NCI-H1694 (cell line): ENCODE measurements at regions not wholly inside any gene's neighbourhood (a gene's known extent, or its start where the extent isn't known, plus 50 kb on each side); places are given as distances from the start of the nearest gene placed in this dataset.
"Not testable (repeated sequence)": the region's sequence is repeated elsewhere in the genome, so short reads cannot be mapped to it uniquely, and the experiment has no call there.

Experiments used
- DNase-seq: peaks from one replicate; lab custom pipeline; 2025; lab: John Stamatoyannopoulos, UW

DNA sequence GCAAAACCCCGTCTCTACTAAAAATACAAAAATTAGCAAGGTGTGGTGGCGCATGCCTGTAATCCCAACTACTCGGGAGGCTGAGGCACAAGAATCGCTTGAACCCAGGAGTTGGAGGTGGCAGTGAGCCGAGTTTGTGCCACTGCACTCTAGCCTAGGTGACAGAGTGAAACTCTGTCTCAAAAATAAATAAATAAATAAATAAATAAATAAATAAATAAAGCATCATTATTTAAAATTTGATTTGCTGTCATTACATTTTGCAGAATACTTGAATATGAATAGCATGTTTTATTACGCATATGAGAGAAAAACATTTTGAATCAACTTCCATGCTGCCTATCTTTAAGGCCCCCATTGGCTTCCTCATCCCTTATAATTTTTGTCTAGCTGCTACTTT is 53.4 kb upstream of the MED14 start:
- not testable (repeated sequence) for DNase-seq

DNA sequence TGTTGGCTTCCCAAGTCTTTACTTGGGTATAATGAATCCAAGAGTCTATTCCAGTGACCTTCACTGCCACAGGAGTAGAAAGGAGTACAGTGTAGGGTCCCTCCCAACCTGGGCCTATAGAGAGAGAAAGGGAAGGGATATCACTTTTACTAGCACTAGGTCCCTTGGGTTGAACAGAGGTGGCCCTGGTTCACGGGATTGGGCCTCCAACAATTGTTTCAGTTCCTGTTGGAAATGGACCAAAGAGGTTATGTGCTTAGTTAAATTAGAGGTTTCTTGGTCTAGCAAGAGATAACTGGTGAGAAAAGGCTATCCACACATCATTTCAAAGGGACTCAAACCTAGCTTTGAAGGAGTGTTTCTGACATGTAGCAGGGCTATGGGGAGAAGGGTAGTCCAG is 57.1 kb upstream of the MED14 start:
- no peak for DNase-seq

GRCh38 chrX:40794829-40795130 is 59.4 kb upstream of the MED14 start:
- DNase-seq: peak; percentile 51

- not testable (repeated sequence) for DNase-seq
These were observed 64.4 kb upstream of the MED14 start for GRCh38 chrX:40799745-40800144.

- no peak for DNase-seq
These were observed 70.1 kb upstream of the MED14 start for GRCh38 chrX:40805404-40805803.

GRCh38 chrX:40806513-40807220 is 71.3 kb upstream of the MED14 start:
- no peak for DNase-seq

- no peak for DNase-seq
These were observed 72.0 kb upstream of the MED14 start for GRCh38 chrX:40807384-40807783.

- DNase-seq: no peak
These were observed 72.9 kb upstream of the MED14 start for GRCh38 chrX:40808203-40808602.

GRCh38 chrX:40809210-40809609 is 73.9 kb upstream of the MED14 start:
- DNase-seq: peak; percentile 8

DNA sequence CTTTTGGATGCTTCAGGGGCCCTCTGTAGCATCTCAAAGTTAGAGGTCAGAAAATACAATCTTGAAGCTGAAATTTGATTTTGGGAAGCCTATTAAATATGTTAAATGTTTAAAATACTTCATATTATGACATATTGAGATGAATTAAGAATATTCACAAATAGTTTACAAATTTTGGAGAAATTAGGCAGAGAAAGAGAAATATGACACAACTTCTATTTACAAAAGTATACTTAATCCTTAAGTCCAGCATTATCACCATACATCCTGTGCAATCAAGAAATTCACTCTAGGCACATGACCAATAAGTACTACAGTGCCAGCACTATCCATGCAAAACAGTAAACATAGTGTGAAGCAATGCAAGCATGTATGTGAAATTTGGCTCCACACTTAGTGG is 79.7 kb upstream of the MED14 start:
- not testable (repeated sequence) for DNase-seq

DNA sequence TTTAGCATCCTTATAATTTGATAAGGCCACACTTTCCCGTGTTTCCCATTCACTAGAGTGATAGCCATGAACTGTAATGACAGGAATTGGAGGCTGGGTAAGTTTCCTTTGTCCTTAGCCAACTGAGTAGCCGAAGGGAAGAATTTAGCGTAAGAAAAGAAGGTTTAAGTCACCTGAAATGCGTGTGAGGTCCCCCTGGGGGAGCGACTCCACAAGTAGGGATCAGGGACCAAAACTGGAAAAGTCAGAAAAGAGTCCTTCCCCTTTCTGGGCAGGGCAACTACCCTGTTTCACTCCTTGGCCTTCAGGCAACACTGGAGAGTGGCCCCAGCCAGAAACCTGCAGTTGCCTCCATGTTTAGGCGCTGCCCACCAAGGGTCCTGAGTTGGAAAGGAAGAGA is 81.6 kb upstream of the MED14 start:
- no peak for DNase-seq

DNA sequence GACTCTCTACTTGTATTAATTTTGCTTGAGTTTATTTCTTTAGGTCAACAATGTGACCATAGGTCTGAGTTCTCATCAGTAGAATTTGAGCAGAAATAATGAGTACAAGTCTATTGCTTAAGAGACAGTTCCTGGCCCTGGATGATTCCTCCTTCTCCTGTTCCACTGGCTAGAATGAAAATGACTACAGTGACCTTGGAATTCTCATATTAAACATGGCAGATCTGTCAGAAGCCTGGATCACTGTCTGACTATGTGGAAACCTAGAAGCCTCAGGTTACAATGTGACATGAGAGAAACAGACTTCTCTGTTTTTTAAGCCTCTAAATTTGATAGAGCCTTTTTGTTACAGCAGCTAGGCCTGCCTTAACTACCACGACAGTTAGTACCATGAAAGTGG is 82.9 kb upstream of the MED14 start:
- DNase-seq: no peak

DNA sequence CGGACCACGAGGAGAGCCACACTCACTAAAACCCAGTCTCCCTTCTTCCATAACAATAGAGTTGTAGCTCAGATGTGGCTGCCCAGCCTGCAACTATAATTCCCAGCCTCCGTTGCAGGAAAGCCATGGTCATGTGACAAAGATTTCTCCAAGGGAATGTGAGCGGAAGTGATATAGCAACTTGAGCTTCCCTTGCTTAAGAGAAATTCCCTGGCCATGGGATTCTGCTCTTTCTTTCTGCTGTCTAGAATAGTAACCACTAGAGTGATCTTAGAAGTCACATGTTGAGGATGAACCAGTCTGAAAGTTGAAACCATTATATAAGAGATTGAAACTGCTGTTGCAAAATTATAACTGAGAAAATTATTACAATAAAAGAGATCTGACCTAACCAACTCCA is 86.4 kb upstream of the MED14 start:
- DNase-seq: no peak

- no peak for DNase-seq
These were observed 92.0 kb upstream of the MED14 start for GRCh38 chrX:40827331-40827730.

DNA sequence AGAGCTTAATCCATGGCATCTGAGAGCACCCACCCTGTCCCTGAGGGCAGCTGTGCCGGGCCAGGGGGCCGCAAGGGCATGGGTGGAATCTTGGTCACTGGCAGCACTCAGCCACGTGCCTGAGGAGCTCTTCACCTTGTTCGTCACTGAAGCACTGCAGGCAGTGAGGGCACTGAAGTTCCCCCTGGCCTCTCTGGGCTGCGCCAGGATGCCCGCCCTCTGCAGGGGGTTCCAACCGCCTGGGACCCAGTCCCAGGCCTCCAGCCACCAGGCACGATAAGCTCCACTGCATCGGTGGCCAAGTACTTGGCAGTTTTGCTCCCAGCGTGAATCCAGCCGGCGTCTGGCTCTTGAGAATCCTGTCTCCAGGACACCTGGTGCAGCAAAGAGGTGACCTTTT is 96.4 kb upstream of the MED14 start:
- no peak for DNase-seq

DNA sequence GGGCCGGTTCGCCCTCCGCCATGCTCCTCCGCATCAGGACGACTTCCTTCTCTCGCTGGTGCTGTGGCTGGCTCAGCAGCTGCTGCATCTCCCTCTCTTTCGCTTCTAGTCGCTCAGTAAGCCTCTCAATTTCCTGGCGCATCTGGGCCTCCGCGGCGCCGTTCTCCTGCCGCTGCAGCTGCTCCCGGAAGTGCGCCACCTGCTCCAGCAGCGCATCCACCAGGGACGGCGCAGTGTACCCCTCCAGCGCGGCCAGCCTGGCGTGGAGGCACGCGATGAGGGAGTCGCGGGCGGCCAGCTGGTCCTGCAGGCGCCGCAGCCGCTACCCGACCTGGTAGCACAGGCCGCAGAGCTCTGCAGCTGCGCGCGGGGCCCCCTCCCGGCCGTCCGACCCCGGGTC is 97.4 kb upstream of the MED14 start:
- no peak for DNase-seq

DNA sequence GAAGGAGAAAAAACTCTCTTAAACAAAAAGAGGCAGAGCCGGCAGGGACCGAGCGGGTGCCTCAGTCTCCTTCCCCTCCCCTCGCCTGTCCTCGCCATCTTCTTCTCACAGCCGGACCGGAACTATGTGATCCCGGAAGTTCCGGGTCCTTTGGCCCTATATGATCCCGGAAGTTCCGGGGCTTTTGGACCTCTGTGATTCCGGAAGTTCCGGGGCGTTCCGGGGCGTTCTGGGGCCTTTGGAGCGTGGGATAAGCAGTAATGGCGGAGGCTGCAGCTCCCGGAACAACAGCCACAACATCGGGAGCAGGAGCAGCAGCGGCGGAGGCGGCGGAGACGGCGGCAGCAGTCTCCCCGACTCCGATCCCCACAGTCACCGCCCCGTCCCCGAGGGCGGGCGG is 98.9 kb upstream of the MED14 start:
- DNase-seq: no peak

DNA sequence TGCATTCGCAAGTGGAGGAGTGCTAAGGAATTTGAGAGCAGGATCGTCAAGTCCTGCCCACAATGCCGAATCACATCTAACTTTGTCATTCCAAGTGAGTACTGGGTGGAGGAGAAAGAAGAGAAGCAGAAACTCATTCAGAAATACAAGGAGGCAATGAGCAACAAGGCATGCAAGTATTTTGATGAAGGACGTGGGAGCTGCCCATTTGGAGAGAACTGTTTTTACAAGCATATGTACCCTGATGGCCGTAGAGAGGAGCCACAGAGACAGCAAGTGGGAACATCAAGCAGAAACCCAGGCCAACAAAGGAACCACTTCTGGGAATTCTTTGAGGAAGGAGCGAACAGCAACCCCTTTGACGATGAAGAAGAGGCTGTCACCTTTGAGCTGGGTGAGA is 100.2 kb upstream of the MED14 start:
- DNase-seq: no peak

GRCh38 chrX:40843643-40844042 is 108.3 kb upstream of the MED14 start:
- no peak for DNase-seq

DNA sequence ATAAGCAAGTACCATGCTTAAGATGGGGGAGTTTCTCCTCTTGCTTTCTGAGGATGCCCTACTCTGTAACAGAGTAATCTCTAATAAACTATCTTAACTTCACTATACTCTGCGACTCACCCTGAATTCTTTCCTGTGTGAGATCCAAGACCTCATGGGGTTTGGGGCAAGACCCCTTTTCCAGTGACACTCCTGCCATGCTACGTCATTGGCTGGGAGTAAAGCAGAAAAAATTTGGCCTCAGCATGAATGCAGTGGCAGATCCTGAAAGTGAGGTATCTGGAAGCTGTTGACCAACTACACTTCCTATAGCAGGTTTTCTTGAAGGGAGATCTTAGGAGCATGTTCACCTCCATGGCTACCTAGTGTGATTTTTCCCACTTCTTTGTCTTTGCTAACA is 109.1 kb upstream of the MED14 start:
- no peak for DNase-seq

GRCh38 chrX:40845331-40845911 is 110.1 kb upstream of the MED14 start:
- DNase-seq: peak; percentile 27

GRCh38 chrX:40849906-40850823 is 114.8 kb upstream of the MED14 start:
- DNase-seq: peak; percentile 42

DNA sequence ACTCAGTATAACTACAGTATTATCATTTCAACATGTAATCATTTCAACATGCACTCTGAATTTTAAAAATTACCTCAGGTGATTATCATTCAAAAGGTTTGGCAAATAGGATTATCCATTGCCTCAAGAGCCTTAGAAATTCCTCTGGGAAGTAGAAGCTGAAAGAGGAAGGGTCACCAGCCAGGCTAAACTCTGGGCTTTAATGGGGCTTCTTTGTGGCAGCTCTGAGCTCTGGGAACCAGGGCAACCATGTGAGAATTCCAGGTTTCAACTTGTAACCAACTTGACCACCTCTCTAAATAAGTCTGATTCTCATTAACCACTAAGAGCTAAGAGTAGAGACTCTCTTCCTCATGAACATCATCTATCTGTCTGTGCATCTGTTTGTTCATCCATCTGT is 117.2 kb upstream of the MED14 start:
- DNase-seq: no peak
